ENCODE measurements at regions not wholly inside any gene's neighbourhood (a gene's known extent, or its start where the extent isn't known, plus 50 kb on each side); places are given as distances from the start of the nearest gene placed in this dataset.
A peak's percentile ranks its signal among the peaks of the same experiment; 100 is the strongest.
"Not testable (repeated sequence)": the region's sequence is repeated elsewhere in the genome, so short reads cannot be mapped to it uniquely, and the experiment has no call there.

- no peaks in the 10 kb centered on the region for H3F3A ChIP-seq (replicated peaks; ENCODE audit: low read depth)
- H3K36me3 ChIP-seq (ENCODE audit: insufficient read depth), result no peaks in the 10 kb centered on the region
- no peaks in the 10 kb centered on the region for H3K79me2 ChIP-seq (replicated peaks; ENCODE audit: insufficient read depth)
- Mint-ChIP-seq H3K4me1 (no peaks in the 10 kb centered on the region), H3K27ac (no peak overlapping the region), H3K9me3 (peaks cover 6% of the 10 kb centered on the region; the same call in 2 of the 3 replicates), H3K27me3 (ENCODE audit: insufficient read depth, low read depth, poor library complexity) (no peaks in the 10 kb centered on the region), H3K4me3 (no peak overlapping the region), H3K36me3 (ENCODE audit: low read depth) (peaks cover 3% of the 10 kb centered on the region; the same call in 2 of the 3 replicates)
- no peak overlapping the region for H3K27ac ChIP-seq (ENCODE audit: low read depth)
- DNase-seq (ENCODE audit: low spot score), result no peak
- no peaks in the 10 kb centered on the region for H3K4me1 ChIP-seq (ENCODE audit: insufficient read depth)
- no peaks in the 10 kb centered on the region for H4K20me1 ChIP-seq (replicated peaks; ENCODE audit: insufficient read depth)
- TF ChIP-seq NANOG (IDR thresholded peaks at IDR 0.05; ENCODE audit: borderline replicate concordance) (no peak), ETS1 (IDR thresholded peaks at IDR 0.05) (no peak), EZH2phosphoT487 (IDR thresholded peaks at IDR 0.05; ENCODE audit: unreplicated experiment) (no peak), POLR2AphosphoS5 (IDR thresholded peaks at IDR 0.05; ENCODE audit: low read depth) (no peak), REST (IDR thresholded peaks at IDR 0.05; ENCODE audit: unreplicated experiment) (no peak), ZNF331 (CRISPR knock-in tag; IDR thresholded peaks at IDR 0.05; ENCODE audit: low read depth) (no peak)
- H3K27me3 ChIP-seq (ENCODE audit: insufficient read depth), result no peaks in the 10 kb centered on the region
- H3K4me2 ChIP-seq, result no peak overlapping the region
- no peak for ATAC-seq
- H3K4me3 ChIP-seq, result no peak overlapping the region
- H3K9me2 ChIP-seq (ENCODE audit: insufficient read depth), result peaks cover 2% of the 10 kb centered on the region; the same call in 1 of the 2 replicates
- H2AFZ ChIP-seq, result no peak overlapping the region
These were observed 187.8 kb upstream of the LHX8 start for GRCh38 chr1:74946388-74946787.

- H3K9me3 Mint-ChIP-seq; H4K20me1 ChIP-seq (replicated peaks; ENCODE audit: insufficient read depth); H3K79me2 ChIP-seq (replicated peaks; ENCODE audit: insufficient read depth); H3K9me2 ChIP-seq (ENCODE audit: insufficient read depth); H2AFZ ChIP-seq; H3K27ac ChIP-seq (ENCODE audit: low read depth); H3K4me3 Mint-ChIP-seq; H3K4me1 Mint-ChIP-seq; H3K4me1 ChIP-seq (ENCODE audit: insufficient read depth); H3K36me3 Mint-ChIP-seq (ENCODE audit: low read depth); H3K27me3 ChIP-seq (ENCODE audit: insufficient read depth); H3K36me3 ChIP-seq (ENCODE audit: insufficient read depth); H3F3A ChIP-seq (replicated peaks; ENCODE audit: low read depth); H3K4me3 ChIP-seq; ATAC-seq; H3K27ac Mint-ChIP-seq; H3K27me3 Mint-ChIP-seq (ENCODE audit: insufficient read depth, low read depth, poor library complexity); H3K4me2 ChIP-seq: not testable (repeated sequence)
- TF ChIP-seq, protein P1, sequence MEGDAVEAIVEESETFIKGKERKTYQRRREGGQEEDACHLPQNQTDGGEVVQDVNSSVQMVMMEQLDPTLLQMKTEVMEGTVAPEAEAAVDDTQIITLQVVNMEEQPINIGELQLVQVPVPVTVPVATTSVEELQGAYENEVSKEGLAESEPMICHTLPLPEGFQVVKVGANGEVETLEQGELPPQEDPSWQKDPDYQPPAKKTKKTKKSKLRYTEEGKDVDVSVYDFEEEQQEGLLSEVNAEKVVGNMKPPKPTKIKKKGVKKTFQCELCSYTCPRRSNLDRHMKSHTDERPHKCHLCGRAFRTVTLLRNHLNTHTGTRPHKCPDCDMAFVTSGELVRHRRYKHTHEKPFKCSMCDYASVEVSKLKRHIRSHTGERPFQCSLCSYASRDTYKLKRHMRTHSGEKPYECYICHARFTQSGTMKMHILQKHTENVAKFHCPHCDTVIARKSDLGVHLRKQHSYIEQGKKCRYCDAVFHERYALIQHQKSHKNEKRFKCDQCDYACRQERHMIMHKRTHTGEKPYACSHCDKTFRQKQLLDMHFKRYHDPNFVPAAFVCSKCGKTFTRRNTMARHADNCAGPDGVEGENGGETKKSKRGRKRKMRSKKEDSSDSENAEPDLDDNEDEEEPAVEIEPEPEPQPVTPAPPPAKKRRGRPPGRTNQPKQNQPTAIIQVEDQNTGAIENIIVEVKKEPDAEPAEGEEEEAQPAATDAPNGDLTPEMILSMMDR (conservative IDR thresholded peaks at IDR 0.05; ENCODE audit: low read depth in 2 of 2), result peak; percentile 56 to 58
- DNase-seq (ENCODE audit: low spot score), result peak; percentile 41
These were observed 184.8 kb upstream of the LHX8 start for GRCh38 chr1:74949348-74949747.

- not testable (repeated sequence) for H3K4me3 Mint-ChIP-seq; H3K4me1 ChIP-seq (ENCODE audit: insufficient read depth); H3K27ac ChIP-seq (ENCODE audit: low read depth); H3K27me3 ChIP-seq (ENCODE audit: insufficient read depth); H3K36me3 ChIP-seq (ENCODE audit: insufficient read depth); H3K27ac Mint-ChIP-seq; H3K9me3 Mint-ChIP-seq; H3K4me1 Mint-ChIP-seq; H4K20me1 ChIP-seq (replicated peaks; ENCODE audit: insufficient read depth); H3K4me3 ChIP-seq; ATAC-seq; DNase-seq (ENCODE audit: low spot score); H3K9me2 ChIP-seq (ENCODE audit: insufficient read depth); H3K27me3 Mint-ChIP-seq (ENCODE audit: insufficient read depth, low read depth, poor library complexity); H3F3A ChIP-seq (replicated peaks; ENCODE audit: low read depth); H3K36me3 Mint-ChIP-seq (ENCODE audit: low read depth); H2AFZ ChIP-seq; H3K4me2 ChIP-seq; H3K79me2 ChIP-seq (replicated peaks; ENCODE audit: insufficient read depth)
These were observed 182.2 kb upstream of the LHX8 start for GRCh38 chr1:74951981-74952380.
